AG10803 (cell line): ENCODE measurements at regions not wholly inside any gene's neighbourhood (a gene's known extent, or its start where the extent isn't known, plus 50 kb on each side); places are given as distances from the start of the nearest gene placed in this dataset.

Experiments used
- DNase-seq: peaks from one replicate; pipeline ENCODE4 v3.0.0; 2010; ENCODE audit warnings: low read depth
- H3K4me3 ChIP-seq: 2 replicates; pipeline ENCODE4 v1.5.1; 2011; ENCODE audit warnings: mild to moderate bottlenecking, low read length, control low read depth
- TF ChIP-seq, protein P1 (sequence below): conservative IDR thresholded peaks from 2 replicates; pipeline ENCODE4 v1.5.1; 2011; ENCODE audit warnings: mild to moderate bottlenecking, low read length, control low read depth, inconsistent platforms

DNA sequence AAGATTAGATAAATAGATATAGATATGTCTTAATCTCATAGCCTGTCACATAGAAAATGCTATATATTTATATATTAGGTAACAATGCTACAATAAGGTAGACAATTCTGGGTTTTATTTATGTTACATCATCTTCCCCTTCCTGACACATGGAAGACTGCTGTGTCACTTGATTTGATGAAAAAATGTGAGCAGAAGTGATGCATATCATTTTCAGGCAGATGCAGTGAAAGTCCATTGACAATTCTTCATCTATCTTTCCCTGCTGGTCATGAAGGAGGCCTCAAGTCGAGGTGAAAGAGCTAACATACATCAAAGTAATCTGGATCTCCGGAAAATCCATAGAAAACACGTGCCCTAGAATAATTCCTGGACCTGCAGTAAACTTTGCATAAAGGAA, 57.8 kb upstream of the CHD1 start:
- TF ChIP-seq, protein P1, sequence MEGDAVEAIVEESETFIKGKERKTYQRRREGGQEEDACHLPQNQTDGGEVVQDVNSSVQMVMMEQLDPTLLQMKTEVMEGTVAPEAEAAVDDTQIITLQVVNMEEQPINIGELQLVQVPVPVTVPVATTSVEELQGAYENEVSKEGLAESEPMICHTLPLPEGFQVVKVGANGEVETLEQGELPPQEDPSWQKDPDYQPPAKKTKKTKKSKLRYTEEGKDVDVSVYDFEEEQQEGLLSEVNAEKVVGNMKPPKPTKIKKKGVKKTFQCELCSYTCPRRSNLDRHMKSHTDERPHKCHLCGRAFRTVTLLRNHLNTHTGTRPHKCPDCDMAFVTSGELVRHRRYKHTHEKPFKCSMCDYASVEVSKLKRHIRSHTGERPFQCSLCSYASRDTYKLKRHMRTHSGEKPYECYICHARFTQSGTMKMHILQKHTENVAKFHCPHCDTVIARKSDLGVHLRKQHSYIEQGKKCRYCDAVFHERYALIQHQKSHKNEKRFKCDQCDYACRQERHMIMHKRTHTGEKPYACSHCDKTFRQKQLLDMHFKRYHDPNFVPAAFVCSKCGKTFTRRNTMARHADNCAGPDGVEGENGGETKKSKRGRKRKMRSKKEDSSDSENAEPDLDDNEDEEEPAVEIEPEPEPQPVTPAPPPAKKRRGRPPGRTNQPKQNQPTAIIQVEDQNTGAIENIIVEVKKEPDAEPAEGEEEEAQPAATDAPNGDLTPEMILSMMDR, result no peak
- H3K4me3 ChIP-seq, result no peak overlapping the region
- DNase-seq, result no peak

DNA sequence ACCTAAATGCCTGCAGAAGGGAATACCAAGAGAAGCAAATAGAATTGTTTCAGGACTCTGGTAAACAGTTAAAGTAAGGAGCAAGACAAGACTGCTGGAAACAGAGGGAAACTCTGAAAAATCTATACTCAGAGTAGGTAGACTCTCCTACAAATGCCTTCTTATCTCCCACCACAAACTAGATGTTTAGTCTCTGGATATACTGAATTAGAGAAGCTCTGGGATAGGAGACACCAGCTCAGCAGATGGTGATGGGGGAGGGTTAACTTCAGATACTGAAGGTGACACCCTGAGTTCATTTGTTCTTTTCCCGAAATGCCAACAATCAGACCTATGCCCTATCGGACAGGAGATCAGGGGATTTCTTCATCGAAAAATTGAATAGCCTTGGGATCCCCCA, 54.1 kb upstream of the CHD1 start:
- TF ChIP-seq, protein P1, result no peak
- no peak overlapping the region for H3K4me3 ChIP-seq
- DNase-seq, result no peak
